Coronary artery (tissue), 2 donors: ENCODE measurements at regions not wholly inside any gene's neighbourhood (a gene's known extent, or its start where the extent isn't known, plus 50 kb on each side); places are given as distances from the start of the nearest gene placed in this dataset.

Experiments
- DNase-seq: peaks from one replicate; pipeline ENCODE4 v3.0.0-alpha.2; 2017; ENCODE audit warnings: low spot score
- H3K27ac ChIP-seq, 2 donors: fragments of 200-600 bp; sonication (generic); one replicate each; pipeline ENCODE4 v1.5.1; 2016 to 2019
- H3K4me3 ChIP-seq: fragments of 200-600 bp; sonication (generic); 2 replicates; pipeline ENCODE4 v1.5.1; 2016; ENCODE audit warnings: mild to moderate bottlenecking, moderate library complexity
- TF ChIP-seq, protein P1 (sequence below): fragments of 200-600 bp; sonication (generic); IDR thresholded peaks from one replicate; pipeline ENCODE4 v1.5.1; 2019; ENCODE audit warnings: antibody characterized with exemption

DNA sequence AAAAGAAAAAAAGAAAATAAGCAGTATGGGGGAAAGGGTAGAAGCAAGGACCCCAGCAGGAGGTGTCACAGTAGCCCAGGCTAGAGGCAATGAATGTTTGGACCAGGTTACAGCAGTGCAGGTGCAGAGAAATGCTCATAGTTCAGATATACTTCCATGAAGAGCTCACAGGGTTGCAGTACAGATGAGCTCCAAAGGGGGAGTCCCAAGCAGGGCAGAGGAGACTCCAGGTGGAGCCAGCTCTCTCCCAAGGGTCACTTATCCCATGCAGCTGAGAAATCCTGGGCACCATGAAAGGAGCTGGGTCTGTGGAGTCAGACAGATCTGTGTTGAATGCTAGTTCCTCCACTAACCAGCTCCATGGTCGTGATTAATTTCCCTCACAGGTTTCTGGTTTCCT lies 174.9 kb downstream of the C7orf25 start:
- TF ChIP-seq, protein P1, sequence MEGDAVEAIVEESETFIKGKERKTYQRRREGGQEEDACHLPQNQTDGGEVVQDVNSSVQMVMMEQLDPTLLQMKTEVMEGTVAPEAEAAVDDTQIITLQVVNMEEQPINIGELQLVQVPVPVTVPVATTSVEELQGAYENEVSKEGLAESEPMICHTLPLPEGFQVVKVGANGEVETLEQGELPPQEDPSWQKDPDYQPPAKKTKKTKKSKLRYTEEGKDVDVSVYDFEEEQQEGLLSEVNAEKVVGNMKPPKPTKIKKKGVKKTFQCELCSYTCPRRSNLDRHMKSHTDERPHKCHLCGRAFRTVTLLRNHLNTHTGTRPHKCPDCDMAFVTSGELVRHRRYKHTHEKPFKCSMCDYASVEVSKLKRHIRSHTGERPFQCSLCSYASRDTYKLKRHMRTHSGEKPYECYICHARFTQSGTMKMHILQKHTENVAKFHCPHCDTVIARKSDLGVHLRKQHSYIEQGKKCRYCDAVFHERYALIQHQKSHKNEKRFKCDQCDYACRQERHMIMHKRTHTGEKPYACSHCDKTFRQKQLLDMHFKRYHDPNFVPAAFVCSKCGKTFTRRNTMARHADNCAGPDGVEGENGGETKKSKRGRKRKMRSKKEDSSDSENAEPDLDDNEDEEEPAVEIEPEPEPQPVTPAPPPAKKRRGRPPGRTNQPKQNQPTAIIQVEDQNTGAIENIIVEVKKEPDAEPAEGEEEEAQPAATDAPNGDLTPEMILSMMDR = no peak
- no peak for DNase-seq
- H3K4me3 ChIP-seq = no peak overlapping the region

GRCh38 chr7:42735081-42735480 lies 176.8 kb downstream of the C7orf25 start:
- DNase-seq = no peak
- no peak overlapping the region for H3K27ac ChIP-seq
- TF ChIP-seq, protein P1 = no peak
- no peak overlapping the region for H3K4me3 ChIP-seq

More for the DNA sequence above, 174.9 kb downstream of the C7orf25 start:
- no peak overlapping the region for H3K27ac ChIP-seq

- TF ChIP-seq, protein P1 = no peak
- Histone ChIP-seq H3K27ac (no peak overlapping the region), H3K4me3 (no peak overlapping the region)
- no peak for DNase-seq
Measured at GRCh38 chr7:42734568-42734967, 177.3 kb downstream of the C7orf25 start.

GRCh38 chr7:42733040-42733439 lies 178.8 kb downstream of the C7orf25 start:
- Histone ChIP-seq H3K4me3 (no peak overlapping the region), H3K27ac (no peak overlapping the region)
- DNase-seq = no peak
- TF ChIP-seq, protein P1 = no peak

GRCh38 chr7:42730586-42730985 lies 181.3 kb downstream of the C7orf25 start:
- Histone ChIP-seq H3K27ac (no peak overlapping the region), H3K4me3 (no peak overlapping the region)
- TF ChIP-seq, protein P1 = no peak
- no peak for DNase-seq

GRCh38 chr7:42729053-42729765 lies 182.7 kb downstream of the C7orf25 start:
- no peak overlapping the region for H3K4me3 ChIP-seq
- no peak for DNase-seq
- TF ChIP-seq, protein P1 = no peak

DNA sequence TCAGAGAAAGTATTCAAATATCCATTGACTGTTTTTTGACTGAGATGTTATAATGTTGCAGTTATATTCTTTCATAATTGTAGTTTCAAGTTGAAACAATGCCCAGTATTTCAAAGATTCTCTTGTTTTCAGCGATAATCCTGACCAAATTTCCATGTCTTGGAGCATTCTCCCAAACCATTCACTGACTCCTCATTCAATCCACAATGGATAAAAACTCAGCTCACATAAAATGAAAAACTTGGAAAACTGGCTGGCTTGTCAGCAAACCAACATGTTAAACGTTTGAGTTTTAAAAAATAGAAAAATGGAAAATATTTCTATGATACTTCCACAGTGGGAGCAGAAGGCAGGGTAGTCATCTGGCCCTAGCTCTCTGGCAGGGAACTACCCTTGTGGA lies 184.4 kb downstream of the C7orf25 start:
- H3K4me3 ChIP-seq = no peak overlapping the region
- TF ChIP-seq, protein P1 = no peak
- DNase-seq = no peak

More at GRCh38 chr7:42729053-42729765, 182.7 kb downstream of the C7orf25 start:
- no peak overlapping the region for H3K27ac ChIP-seq

More for the DNA sequence above, 184.4 kb downstream of the C7orf25 start:
- no peak overlapping the region for H3K27ac ChIP-seq
